Heart left ventricle (tissue), 16 donors: ENCODE measurements at regions not wholly inside any gene's neighbourhood (a gene's known extent, or its start where the extent isn't known, plus 50 kb on each side); places are given as distances from the start of the nearest gene placed in this dataset.

ENCODE experiments used
- ATAC-seq, 4 donors: fragments of 200-7000 bp; cut with Tn5 transposase; one replicate each; pipeline ENCODE4 v1.9.1; 2020 to 2022; ENCODE audit warnings: moderate library complexity in 4 of 4, mild to moderate bottlenecking in 3 of 4, moderate number of reproducible peaks in 1 of 4
- DNase-seq, 5 donors: peaks; one replicate each; pipeline ENCODE4 v3.0.0-alpha.2; 2020
- H3K27ac ChIP-seq, 12 donors: fragments of 200-600 bp; sonication (generic) in 4 of 12; one replicate each; pipeline versions ENCODE4 v1.5.0 to v1.8.0; 2016 to 2022; ENCODE audit warnings: mild to moderate bottlenecking in 2 of 12
- H3K27me3 ChIP-seq, 9 donors: fragments of 200-600 bp; sonication (generic) in 2 of 9; one replicate each; pipeline versions ENCODE4 v1.5.1 to v1.8.0; 2016 to 2022; ENCODE audit warnings: mild to moderate bottlenecking in 3 of 9
- H3K36me3 ChIP-seq, 9 donors: fragments of 200-600 bp; sonication (generic) in 2 of 9; one replicate each; pipeline versions ENCODE4 v1.5.0 to v1.8.0; 2018 to 2022; ENCODE audit warnings: mild to moderate bottlenecking in 2 of 9
- H3K4me1 ChIP-seq, 12 donors: fragments of 200-600 bp; sonication (generic) in 4 of 12; one replicate each; pipeline versions ENCODE4 v1.5.0 to v1.8.0; 2016 to 2022; ENCODE audit warnings: mild to moderate bottlenecking in 3 of 12
- H3K4me3 ChIP-seq, 12 donors: fragments of 200-600 bp; sonication (generic) in 4 of 12; one replicate each; pipeline versions ENCODE4 v1.5.0 to v1.8.0; 2017 to 2022; ENCODE audit warnings: mild to moderate bottlenecking in 9 of 12, moderate library complexity in 4 of 12
- H3K9me3 ChIP-seq, 12 donors: fragments of 200-600 bp; sonication (generic) in 4 of 12; one replicate each; pipeline versions ENCODE4 v1.5.0 to v1.8.0; 2016 to 2022; ENCODE audit warnings: mild to moderate bottlenecking in 1 of 12
- POLR2A ChIP-seq, 2 donors: fragments of 450-650 bp; IDR thresholded peaks; one replicate each; pipeline ENCODE4 v1.6.1; 2017; ENCODE audit warnings: antibody characterized with exemption in 2 of 2, mild to moderate bottlenecking in 2 of 2, moderate library complexity in 2 of 2
- WGBS, 4 donors: extraction: QIAGEN DNeasy Blood & Tissue Kit in 2 of 4; methylation state at CpG; one replicate each; pipeline versions ENCODE4 v1.1.5 to v1.1.7; 2013 to 2018; 5-methylcytosine and 5-hydroxymethylcytosine counted together
- intact Hi-C, 10 donors: fragments of 100-400 bp; cut with DNase I; formaldehyde crosslinking; loops; one replicate each; pipeline versions ENCODE4 v1.11.1 to v1.14.2; 2022
- TF ChIP-seq, protein P1 (sequence below), 12 donors: fragments of 200-600 bp; sonication (generic) in 4 of 12; IDR thresholded peaks; one replicate each; pipeline versions ENCODE4 v1.5.0 to v1.8.0; 2018 to 2022; ENCODE audit warnings: antibody characterized with exemption in 12 of 12, mild to moderate bottlenecking in 5 of 12
- donor health status: ischemic (EF 13 %, LVEDD 7.1; RV severe dilation, severe dysfunction).
- donor health status: healthy with polysubstance abuse.
- donor health status: DM: no; HTN: yes; CAD: no.
- donor health status: DM: no; HTN: no; CAD: no.
- donor health status: ischemic (EF 25% LVEDD 6.9; RV normal size, moderate dysfunction).
- donor health status: ischemic (EF 25% LVEDD 5.7; RV mildly dilated, moderate dysfunction).
- donor health status: healthy.
- donor health status: DM: yes; HTN: yes; CAD: no.
- donor health status: ischemic (EF 35%, LVEDD 5.7; RV mildly dilated, moderate dysfunction).
- donor health status: nonischemic (EF 11% LVEDD 7.7; RV severe dilation, severe dysfunction).
- donor health status: DM: yes; HTN: yes; CAD: no.
- donor health status: PGD.
- donor health status: ischemic (EF 29% LVEDD 5.4; RV normal size, mild dysfunction).
- donor health status: nonischemic (EF 23%, LVEDD 6.1; RV moderate dilation, normal function).

DNA sequence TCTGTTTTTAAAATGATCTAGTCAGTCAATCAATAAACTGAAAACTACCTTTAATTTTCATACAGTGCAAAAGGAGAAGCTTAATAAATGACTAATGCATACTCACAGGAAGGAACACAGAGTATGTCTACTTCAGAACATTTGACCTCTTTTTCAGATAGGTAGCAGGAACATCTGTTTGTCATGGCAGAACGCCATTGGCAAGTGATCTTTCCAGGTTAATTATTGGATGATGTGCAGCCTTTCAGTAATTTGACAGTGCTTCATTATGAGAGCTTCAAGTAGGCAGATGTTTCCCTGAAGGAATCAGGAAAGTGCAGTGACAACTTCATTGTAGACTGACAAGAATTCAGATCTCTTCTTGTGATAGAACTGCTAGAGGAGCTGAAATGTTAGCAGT, 325.0 kb downstream of the OTOL1 start:
- Histone ChIP-seq H3K27ac (no peak overlapping the region), H3K4me3 (no peak overlapping the region), H3K27me3 (no peaks in the 10 kb centered on the region), H3K9me3 (no peaks in the 10 kb centered on the region), H3K36me3 (no peaks in the 10 kb centered on the region), H3K4me1 (no peaks in the 10 kb centered on the region)
- ATAC-seq (no peak), DNase-seq (no peak)
- intact Hi-C loops, result no loop called here
- WGBS, 4 donors, result 32 to 55% (median 45%) methylated on average over 1 of the region's 1 CpG
- TF ChIP-seq POLR2A (IDR thresholded peaks at IDR 0.05), result no peak
- TF ChIP-seq, protein P1, sequence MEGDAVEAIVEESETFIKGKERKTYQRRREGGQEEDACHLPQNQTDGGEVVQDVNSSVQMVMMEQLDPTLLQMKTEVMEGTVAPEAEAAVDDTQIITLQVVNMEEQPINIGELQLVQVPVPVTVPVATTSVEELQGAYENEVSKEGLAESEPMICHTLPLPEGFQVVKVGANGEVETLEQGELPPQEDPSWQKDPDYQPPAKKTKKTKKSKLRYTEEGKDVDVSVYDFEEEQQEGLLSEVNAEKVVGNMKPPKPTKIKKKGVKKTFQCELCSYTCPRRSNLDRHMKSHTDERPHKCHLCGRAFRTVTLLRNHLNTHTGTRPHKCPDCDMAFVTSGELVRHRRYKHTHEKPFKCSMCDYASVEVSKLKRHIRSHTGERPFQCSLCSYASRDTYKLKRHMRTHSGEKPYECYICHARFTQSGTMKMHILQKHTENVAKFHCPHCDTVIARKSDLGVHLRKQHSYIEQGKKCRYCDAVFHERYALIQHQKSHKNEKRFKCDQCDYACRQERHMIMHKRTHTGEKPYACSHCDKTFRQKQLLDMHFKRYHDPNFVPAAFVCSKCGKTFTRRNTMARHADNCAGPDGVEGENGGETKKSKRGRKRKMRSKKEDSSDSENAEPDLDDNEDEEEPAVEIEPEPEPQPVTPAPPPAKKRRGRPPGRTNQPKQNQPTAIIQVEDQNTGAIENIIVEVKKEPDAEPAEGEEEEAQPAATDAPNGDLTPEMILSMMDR (IDR thresholded peaks at IDR 0.05), result no peak

DNA sequence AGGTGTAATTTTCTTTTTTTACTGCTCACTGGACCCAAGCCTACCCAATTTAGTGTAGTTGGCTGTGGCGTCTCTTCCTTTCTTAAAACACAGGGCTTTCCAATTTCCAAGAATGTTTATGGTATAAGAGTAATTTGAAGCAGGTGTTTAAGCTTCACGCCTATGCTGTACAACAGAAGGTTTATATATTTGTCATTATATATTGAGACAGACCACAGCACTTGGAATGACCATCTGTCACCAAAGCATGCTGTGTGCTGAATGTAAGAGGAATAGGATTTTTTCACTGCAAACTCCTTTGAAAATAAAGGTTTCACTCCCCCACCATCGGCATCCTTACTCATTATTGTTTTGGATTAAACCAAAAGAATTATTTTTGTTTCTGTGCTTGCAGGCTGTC, 325.7 kb downstream of the OTOL1 start:
- H3K4me1 ChIP-seq, result no peaks in the 10 kb centered on the region
- ATAC-seq (no peak), DNase-seq (no peak)
- H3K27ac ChIP-seq, result no peak overlapping the region
- no peak overlapping the region for H3K4me3 ChIP-seq
- no peaks in the 10 kb centered on the region for H3K36me3 ChIP-seq
- H3K9me3 ChIP-seq, result no peaks in the 10 kb centered on the region
- intact Hi-C loops, result no loop called here
- TF ChIP-seq, protein P1 (IDR thresholded peaks at IDR 0.05), result no peak
- no peak for TF ChIP-seq POLR2A (IDR thresholded peaks at IDR 0.05)
- WGBS, 4 donors, result 76 to 82% (median 78%) methylated on average over 3 of the region's 3 CpGs
- no peaks in the 10 kb centered on the region for H3K27me3 ChIP-seq

DNA sequence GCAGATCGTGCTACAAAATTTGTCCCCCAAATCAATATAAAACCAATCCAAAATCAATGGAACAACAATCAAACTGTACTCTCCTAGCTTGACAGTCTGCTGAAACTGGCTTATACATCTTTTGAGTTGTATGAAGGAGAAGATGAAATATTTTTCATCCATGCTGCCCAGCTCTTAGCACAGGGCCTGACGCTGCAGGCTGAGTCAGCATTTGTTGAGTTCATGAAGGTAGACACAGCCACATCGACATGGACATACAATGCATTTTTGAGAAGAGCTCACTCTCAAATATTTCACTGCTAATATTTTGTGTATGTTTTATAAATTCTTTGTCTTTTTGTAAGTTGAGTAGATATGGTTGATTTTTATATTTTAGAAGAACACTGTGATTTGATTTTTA, 327.3 kb downstream of the OTOL1 start:
- Histone ChIP-seq H3K36me3 (no peaks in the 10 kb centered on the region), H3K4me1 (no peaks in the 10 kb centered on the region), H3K4me3 (no peak overlapping the region), H3K27ac (no peak overlapping the region), H3K9me3 (no peaks in the 10 kb centered on the region), H3K27me3 (no peaks in the 10 kb centered on the region)
- 82 to 92% (median 86%) methylated on average over 3 of the region's 3 CpGs for WGBS, 4 donors
- ATAC-seq (no peak), DNase-seq (no peak)
- intact Hi-C loops, result no loop called here
- TF ChIP-seq POLR2A (IDR thresholded peaks at IDR 0.05), result no peak
- TF ChIP-seq, protein P1 (IDR thresholded peaks at IDR 0.05), result no peak

DNA sequence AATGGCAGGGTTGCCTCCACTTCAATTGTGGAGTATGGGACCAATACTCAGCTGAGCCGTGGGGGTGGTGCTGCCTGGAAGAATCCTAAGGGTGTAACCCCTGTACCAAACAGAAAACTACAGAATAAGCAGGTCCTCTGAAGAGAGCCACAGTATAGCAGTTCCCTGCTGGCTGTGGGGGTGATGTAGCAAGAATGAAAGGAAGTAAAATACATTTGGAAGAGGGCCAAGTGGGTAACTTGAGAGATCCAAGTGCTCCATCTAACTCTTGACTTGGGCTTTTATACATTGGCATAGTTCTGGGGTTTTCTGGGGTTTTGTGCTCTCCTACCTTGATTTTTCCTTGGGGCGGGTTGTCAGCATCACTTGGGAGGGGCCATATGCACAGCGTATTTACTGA, 341.4 kb downstream of the OTOL1 start:
- Histone ChIP-seq H3K4me3 (no peak overlapping the region), H3K27me3 (no peaks in the 10 kb centered on the region), H3K36me3 (no peaks in the 10 kb centered on the region), H3K4me1 (no peaks in the 10 kb centered on the region), H3K9me3 (no peaks in the 10 kb centered on the region), H3K27ac (no peak overlapping the region)
- ATAC-seq (no peak), DNase-seq (no peak)
- WGBS, 4 donors, result 73 to 97% (median 85%) methylated on average over 3 of the region's 3 CpGs
- TF ChIP-seq POLR2A (IDR thresholded peaks at IDR 0.05), result no peak
- TF ChIP-seq, protein P1 (IDR thresholded peaks at IDR 0.05), result no peak
- intact Hi-C loops, result no loop called here
